HuH-7.5 (cell line): ENCODE measurements at regions not wholly inside any gene's neighbourhood (a gene's known extent, or its start where the extent isn't known, plus 50 kb on each side); places are given as distances from the start of the nearest gene placed in this dataset.

Source experiments
- DNase-seq: peaks from one replicate; pipeline ENCODE4 v3.0.0; 2011; ENCODE audit warnings: low spot score

DNA sequence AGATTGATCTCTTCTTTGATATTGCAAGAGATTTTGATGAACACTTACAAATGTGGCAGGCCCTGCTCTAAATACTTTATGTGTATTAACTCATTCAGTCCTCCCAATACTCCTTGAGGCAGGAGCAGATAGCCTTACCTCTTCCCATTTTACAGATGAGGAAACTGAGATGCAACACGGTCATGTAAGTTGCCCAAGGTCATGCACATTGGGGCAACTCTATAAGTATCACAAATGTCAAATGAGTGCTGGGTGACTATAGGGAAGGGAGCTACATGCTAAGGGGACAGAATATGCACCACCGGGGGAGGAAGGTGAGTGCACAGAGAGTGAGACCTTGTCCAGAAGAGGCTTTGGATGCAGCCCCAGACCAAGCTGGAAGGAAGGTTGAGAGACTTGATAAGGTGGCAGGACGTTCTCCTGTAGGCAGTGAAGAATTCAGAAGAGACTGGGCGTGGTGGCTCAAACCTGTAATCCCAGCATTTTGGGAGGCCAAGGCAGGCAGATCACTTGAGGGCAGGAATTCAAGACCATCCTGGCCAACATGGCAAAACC, 132.3 kb upstream of the PWP1 start:
- DNase-seq, result no peak

DNA sequence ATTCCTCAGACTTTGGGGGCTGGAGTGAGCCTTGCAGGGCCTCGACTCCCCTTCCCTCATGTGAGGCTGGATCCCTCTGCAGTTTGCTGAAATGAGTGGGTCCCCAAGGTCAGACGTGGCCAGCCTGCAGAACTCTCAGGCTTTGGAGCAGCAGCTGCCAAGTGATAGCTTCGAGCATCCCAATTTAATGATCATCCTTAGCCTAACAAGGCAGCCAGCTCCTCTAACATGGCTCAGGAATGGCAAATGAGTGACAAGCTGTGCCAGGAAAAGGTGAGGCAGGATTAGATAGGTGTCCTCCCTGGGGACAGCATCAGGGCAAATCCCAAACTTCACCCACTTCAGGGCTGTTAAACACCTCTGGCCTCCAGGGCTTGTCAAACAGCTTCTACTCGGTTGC, 130.7 kb upstream of the PWP1 start:
- DNase-seq, result no peak

DNA sequence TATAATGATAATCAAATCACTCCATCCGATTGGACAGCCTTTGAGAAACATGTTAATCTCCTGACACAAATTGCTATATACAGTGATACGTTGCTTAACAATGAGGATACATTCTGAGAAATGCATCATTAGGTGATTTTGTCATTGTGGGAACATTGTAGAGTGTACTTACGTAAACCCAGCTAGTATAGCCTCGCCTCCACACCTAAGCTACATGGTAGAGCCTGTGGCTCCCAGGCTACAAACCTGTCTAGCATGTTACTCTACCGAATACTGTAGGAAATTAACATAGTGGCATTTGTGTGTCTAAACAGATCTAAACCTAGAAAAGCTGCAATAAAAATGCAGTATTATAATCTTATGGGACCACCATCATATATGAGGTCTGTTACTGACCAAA, 128.6 kb upstream of the PWP1 start:
- no peak for DNase-seq

DNA sequence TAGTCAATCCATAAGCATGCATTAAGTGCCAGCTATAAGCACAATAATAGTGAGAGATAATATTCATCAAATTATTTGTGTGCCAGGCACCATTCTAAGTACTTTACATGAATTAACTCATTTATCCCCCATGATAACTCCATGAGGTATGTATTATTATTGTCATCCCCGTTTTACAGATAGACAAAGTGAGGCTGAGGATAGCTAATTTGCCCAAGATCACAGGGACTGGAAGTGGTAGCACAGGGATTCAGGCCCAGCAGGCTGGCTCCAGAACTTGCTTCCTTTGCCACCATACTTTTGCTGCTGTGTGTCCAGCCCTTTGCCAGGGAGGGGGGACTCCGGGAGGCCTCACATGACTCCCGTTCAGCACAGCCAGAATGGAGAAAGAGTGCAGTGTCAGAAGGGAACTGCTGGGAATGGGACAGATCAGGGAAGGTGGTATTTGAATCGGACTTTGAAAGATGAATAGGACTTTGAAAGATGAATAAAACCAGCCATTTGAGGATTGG, 128.0 kb upstream of the PWP1 start:
- no peak for DNase-seq

DNA sequence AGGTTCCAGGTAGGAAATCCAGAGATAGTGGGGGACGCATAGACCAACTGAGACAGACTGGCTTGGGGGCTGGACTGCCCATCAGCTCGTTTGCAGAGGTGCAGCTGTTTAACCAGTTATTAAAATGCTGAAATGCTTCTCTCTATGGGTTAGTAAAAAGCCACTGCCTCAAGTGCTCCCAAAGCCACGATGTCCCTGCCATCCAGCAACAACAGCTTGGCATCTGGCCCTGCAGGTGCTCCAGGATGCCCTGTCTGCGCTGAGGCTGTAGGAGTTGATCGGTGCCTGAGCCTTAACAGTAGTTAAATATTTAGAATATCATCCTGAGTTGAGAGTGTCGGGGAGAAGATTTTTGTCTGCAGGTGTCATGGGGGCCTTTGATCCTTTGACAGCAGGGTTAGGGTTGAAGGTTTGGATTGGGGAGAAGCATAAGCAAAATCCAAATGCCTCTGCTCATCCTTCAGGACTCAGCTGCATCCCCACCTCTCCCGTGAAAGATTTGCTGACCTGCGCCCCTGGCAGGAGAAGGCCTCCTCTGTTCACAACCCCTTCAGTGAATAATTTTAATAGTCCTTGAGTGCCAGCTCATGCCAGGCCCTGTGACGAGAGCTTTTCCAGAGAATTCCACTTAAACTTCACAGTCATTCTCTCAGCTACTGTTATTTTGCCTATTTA, 127.3 kb upstream of the PWP1 start:
- DNase-seq, result no peak

DNA sequence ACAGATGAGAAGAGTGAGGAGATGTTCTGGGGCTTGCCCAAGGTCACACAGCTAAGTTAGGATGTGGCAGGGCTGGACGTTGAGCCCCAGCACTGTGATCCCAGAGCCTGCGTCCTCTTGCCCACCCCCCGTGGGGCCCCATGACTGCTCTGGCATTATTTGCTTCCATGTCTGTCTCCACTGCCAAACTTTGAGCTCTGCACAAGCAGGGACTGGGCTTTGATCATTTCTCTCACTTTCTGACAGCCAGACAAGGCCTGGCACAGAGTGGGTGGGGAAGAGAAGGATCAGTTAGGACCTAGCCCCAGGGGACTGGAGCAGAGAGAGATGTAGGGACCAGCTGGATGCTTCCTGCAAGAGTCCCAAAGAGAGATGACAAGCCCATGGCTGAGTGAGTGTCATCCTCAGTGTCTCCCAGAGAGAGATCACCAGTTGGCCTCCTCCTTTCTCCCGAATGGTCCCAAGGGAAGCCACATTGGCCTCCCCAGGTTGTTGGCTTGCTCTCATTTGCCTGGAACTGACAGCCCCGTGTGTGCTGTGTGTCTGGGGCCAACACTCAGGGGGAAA, 126.7 kb upstream of the PWP1 start:
- no peak for DNase-seq

DNA sequence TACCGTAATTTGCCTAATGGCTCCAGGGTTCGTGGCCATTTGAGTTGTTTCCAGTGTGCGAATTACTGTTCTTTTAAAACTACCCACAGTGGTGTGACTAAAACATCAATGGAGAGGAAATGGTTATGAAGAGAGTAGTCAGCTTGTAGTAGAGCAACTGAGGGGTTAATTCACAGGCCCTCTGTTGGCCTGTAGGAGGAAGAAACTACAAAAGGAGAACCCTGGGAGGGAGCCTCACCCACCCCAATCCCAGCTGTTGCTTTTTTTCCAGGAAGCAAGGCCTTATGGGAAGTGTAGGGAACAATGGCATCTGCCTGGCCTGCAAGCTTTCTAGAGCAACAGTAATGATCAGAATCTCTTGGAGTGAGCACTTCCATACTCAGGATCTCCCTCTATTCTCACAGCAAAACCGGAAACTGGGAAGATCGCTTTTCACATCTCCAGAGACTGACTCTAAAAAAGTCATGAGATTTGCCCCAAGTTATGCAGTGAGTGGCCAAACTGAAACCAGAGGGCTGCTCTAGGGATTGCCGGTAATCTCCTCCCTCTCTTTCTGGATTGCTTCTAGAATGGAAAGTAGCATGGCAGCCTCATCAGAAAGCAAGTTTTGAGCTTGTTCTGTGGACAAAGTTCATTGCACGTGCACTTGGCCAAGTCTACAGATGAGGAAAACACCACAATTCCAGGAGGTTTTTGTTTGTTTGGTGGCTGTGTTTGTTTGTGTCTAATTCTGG, 125.3 kb upstream of the PWP1 start:
- no peak for DNase-seq

DNA sequence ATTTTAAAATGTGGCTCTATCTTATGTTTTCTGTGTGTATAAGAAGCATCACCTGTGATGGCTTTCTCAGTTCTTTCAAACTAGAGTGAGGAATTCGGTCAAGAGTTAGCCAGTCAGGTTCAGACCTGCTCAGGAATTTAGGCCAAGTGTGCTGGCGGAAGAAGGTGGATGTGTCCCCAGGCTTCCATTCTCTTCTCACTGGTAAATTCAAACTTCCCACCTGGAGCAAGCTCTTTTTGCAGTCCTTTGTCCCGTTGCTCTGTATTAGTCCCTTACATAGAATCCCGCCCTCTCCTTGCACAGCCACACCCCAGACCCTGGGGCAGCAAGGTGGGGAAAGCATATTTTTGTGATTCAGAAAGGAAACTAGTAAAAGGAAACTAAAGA, 124.7 kb upstream of the PWP1 start:
- no peak for DNase-seq

DNA sequence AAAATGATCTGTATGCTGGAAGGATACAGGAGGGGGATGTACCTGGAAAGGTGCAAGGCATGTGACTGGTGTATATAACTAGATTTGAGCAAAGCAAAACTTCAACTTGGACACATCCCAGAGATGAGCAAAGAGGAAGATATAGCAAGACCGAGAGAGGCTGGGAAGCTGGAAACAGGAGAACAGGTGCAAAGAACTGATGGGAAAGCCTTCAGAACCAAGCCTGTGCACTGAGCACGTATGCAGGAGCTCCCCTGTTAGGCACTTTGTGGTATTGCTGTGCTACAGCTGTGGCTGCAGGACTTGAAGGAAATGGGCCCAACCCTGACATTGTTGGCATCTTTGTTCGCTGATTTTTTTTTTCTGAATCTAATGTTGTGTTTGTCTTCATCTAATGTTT, 120.7 kb upstream of the PWP1 start:
- DNase-seq, result no peak

DNA sequence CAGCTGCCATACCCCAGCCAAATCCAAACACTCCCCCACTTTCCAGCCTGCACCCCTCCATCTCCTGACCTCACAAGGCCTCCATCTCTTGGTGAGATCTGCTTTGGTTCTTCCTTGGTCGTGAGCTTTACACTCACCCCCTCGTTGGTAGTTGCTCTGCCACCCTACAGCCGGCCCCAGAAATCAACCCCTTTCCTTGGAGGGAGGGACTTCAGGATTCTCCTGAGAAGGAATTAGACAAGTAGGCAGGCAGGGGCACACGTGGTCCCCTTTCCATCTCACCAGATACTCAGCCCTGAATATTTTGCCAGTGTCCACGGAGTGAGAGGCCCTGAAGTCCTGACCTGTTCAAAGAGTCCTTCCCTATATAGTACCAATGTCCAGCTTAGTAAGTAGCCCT, 120.0 kb upstream of the PWP1 start:
- DNase-seq, result no peak

DNA sequence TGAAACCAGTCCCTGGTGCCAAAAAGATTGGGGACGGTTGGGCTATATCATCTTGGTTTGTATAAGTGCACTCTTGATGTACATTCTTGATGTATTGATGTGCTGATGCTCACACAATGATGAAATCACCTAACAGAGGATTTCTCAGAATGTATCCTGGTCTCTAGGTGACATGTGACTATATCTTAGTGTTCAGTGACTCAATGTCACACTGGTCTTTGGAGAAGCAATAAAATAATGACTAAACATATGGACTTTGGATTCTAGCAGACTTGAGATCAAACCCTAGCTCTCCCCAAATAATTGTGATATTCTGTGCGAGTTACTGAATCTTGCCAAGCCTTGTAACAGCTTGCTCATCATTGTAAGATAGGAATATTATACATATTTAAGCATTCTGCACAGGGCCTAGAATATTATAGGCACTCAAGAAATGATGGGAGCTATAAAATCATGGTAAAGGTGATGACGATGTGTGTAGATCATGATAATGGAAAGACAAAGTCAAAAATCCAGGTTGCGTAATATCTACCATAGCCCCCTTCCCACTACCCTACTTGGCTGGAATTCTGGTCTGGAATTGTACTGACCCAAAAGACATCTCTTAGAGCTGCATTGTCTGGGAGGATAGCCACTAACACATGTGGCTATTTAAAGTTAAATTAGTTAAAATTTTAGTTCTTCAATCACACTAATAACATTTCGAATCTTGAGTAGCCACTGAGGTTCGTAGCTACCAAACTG, 117.6 kb upstream of the PWP1 start:
- DNase-seq, result no peak

DNA sequence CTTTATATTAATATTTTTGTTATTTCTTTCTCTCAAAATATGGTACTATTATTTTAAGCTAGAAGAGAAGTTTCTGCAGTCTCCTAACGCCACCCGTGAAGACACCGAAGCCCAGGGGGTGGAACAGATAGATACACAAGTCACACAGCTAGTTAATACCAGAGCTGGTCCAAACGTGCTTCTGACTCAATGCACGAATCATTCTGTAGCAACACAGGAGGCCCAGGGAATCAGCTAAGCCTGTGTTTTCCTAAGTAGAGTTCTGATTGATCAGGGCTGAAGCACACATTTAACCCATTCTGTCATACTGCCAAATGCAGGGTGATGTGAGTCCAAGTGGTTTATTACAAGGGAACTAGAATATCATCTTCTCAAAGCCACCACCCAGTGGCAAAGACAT, 116.9 kb upstream of the PWP1 start:
- no peak for DNase-seq

DNA sequence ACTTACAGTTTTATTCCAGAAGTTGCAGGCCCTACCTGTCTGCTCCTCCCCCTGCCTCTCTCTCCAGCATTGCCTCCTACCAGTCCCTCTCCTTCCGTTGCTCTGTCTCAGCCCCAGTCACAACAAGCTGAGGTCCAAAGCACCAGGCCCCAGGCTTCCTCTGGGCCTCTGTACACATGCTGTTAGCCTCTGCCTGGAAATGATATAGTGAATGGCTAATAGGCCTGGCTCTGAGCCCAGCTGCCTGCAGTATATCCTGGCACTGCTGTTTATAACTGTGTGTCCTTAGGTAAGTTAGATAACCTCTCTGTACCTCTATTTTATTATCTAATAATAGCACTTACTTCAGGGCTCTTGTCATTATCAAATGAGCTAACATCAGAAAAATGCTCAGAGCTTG, 114.9 kb upstream of the PWP1 start:
- no peak for DNase-seq

DNA sequence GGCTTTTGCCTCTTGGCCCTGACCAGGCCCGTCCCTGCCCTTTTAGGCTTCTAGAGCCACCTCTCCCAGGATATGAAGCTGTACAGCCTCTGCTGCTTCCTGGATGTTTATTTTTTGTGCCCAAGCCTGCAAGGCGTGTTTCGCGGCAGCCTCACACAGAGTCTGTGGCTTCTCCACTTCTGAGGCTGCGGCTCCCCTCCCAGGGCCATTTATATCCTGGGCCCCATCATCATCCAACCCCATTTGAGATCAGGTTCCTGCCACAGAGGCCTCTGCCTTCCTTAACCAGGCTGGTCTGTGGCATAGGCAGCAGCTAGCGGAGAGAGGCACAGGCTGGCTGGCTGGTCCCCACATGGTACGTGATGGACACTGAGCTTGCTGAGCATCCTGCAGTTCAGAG, 114.1 kb upstream of the PWP1 start:
- no peak for DNase-seq

DNA sequence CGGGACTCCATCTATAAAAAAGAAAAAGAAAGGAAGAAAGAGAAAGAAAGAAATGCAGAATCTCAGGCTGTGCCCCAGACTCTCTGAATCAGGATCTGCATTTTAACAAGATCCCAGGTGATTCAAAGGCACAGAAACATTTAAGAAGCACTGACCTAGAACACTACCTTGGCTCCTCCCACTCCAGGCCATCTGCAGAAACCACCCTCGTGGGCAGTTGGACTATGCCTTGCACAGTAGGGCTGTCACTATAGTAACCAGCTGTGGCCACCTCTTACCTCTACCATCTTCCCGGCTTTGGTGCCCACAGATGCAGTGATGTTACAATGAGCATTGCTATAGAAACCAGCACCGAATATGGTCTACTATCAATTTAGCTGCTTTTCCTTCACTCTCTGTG, 110.9 kb upstream of the PWP1 start:
- no peak for DNase-seq

DNA sequence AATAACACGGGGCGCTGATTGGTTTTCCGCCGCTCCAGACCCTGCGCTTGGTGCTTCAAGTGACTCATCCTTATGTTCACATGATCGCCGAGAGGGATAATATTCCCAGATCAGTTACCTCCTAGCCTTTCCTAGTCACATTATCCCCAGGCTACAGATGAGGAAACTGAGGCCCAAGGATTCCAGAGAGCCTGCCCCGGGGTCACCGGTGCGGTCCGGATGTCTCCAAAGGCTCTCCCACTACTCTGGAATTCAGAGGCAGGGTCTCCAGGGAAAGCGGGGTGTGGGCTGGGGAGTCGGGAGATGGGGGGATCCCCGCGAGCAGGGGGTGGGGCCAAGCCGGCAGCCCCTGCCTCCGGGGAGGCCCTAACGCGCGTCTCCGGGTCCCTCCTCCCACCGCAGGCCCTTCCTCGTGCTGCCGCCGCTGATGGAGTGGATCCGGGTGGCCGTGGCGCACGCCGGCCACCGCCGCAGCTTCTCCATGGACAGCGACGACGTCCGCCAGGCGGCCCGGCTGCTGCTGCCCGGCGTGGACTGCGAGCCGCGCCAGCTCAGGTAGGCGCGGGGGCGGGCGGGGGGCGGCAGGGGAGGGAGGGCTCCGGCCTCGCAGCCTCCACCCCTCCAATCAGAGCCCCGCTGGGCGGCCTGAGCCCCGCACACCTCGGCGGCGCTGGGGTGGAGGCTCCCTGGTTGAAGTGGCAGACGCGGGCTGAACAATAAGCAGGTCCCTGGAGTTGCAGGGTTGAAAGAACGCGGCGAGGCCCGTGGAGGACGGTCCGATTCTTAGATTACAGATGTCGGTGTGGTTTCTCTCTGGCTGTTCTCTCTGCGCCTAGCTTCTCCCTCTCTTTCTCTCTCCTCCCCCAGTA, 104.6 kb upstream of the PWP1 start:
- no peak for DNase-seq

DNA sequence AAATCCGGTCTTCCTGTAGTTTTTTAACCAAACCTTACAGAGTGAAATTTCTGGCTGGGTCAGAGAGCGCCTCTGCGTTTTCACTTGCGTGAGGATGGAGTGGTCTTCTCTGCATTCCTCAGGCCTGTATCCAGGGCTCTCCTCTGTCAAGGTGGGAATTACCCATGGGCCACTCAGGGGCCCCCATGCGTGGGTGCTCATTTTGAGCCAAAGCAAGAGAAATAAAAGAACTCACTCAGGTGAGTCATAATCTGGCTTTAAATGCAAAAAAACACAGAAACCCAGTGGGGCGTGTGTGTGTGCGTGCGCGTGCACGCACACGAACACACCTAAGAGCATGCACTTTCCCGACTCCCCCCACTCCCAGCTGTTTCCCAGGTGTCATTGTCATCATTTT, 104.0 kb upstream of the PWP1 start:
- no peak for DNase-seq

DNA sequence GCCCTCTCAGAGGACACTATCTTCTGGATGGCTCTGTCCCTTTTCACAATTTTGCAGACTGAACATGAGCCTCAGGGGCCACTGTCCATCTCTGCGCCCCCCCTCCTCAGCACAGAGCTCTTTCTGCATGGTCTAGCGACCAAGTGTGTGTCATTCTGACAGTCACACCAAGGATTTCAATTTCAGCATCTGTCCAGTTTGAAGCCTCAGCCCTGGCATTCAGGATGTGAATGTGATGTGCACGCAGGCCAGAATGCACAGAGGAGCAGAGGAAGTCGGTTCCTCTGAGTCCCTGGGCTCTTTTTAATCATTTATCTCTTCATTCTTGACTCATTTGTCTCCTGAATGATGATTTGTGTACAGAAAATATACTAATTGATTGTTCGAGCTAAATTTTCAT, 102.0 kb upstream of the PWP1 start:
- DNase-seq, result no peak

DNA sequence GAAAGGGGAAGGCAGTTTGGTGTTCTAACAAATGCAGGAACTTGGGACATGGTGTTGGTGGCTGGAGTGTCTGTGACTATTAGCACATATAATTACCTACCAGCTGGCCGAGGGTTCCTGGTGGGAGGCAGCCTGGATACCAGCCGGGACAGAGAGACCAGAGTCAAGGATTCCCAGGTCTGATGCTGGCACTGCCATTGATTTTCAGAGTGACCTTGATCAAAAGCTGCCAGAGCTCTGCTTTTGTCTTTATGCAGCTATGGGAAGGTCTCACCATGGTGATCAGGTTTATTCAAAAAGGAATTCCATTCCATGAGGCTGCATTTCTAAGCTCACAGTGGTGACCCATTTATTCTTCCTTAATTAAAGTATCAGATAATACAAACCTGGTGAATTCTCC, 101.0 kb upstream of the PWP1 start:
- DNase-seq, result no peak

DNA sequence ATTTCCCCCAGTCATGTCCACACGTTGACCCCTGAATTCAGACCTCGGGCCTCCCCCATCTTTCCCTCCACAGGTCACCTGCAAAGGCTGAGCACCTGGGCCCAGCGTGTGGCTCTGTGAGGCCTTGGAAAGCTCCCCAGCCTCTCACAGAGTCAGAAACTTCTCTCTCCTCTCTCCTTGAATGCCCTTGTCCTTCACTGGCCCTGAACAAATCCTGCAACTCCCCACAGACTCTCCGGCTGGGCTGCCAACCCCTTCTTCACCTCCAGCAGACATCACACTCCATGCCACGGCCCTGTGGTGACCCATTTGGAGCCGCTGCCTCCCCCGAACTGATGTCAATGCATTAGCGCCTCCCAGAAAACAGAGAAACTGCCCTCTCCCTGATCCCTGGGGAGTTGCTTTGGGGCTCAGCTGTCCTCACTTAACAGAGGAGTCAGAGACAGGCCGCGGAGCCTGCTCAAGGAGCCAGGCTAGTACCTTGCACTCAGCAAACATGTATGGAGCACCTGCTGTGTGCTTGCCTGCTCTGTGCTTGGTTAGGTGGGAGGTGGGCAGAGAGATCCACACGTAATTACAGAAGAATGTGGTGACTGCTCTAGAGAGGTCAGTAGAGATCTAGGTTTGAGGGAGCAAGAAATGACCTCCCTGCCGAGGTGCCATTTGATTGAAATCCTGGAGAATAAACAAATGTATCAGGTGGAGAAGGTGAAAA, 99.2 kb upstream of the PWP1 start:
- DNase-seq, result no peak

DNA sequence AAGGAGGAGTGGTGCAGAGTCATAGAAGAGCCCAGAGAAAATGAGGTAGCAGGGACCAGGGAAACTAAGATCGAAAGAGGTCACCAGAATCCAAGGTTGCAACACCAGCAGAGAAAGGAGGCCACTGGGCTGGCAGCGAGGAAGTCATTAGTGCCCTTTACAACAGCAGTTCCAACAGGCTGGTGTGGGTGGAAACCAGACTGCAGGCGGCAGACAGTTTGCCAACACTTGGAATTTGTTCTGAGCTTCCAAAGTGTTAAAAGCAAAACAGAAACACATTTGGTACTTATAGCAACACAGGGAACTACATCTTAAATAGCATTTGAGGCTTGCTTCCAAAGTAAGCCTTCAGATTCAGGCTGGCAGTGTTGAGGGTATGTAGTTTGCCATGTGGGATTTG, 95.2 kb upstream of the PWP1 start:
- DNase-seq, result no peak
